Gastroesophageal sphincter (tissue), 3 donors: ENCODE measurements at regions not wholly inside any gene's neighbourhood (a gene's known extent, or its start where the extent isn't known, plus 50 kb on each side); places are given as distances from the start of the nearest gene placed in this dataset.

Source experiments
- POLR2AphosphoS5 ChIP-seq: sonication (generic); formaldehyde crosslinking; IDR thresholded peaks from one replicate; pipeline ENCODE4 v1.6.1; 2017; ENCODE audit warnings: antibody characterized with exemption
- TF ChIP-seq, protein P1 (sequence below), 4 experiments: fragments of 200-600 bp in 2 of 4; fragments of 450-650 bp in 2 of 4; sonication (generic) in 1 of 4; IDR thresholded peaks; one replicate each; pipeline ENCODE4 v1.5.1; 2017 to 2019; ENCODE audit warnings: antibody characterized with exemption in 4 of 4, mild to moderate bottlenecking in 2 of 4, moderate library complexity in 2 of 4

DNA sequence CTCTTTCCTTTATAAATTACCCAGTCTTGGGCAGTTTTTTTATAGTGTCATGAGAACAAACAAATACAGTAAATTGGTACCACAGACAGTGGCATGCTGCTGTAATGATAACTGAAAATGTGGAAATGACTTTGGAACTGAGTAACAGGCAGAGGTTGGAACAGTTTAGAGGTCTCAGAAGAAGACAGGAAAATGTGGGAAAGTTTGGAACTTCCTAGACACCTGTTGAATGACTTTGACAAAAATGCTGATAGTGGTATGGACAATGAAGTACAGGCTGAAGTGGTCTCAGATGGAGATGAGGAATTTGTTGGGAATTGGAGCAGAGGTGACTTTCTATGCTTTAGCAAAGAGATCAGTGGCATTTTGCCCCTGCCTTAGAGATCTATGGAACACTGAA lies 1128.4 kb upstream of the POT1 start:
- no peak for TF ChIP-seq POLR2AphosphoS5
- TF ChIP-seq, protein P1, sequence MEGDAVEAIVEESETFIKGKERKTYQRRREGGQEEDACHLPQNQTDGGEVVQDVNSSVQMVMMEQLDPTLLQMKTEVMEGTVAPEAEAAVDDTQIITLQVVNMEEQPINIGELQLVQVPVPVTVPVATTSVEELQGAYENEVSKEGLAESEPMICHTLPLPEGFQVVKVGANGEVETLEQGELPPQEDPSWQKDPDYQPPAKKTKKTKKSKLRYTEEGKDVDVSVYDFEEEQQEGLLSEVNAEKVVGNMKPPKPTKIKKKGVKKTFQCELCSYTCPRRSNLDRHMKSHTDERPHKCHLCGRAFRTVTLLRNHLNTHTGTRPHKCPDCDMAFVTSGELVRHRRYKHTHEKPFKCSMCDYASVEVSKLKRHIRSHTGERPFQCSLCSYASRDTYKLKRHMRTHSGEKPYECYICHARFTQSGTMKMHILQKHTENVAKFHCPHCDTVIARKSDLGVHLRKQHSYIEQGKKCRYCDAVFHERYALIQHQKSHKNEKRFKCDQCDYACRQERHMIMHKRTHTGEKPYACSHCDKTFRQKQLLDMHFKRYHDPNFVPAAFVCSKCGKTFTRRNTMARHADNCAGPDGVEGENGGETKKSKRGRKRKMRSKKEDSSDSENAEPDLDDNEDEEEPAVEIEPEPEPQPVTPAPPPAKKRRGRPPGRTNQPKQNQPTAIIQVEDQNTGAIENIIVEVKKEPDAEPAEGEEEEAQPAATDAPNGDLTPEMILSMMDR (IDR thresholded peaks at IDR 0.05): no peak
